Muscle layer of colon (tissue), 2 donors: ENCODE measurements at regions not wholly inside any gene's neighbourhood (a gene's known extent, or its start where the extent isn't known, plus 50 kb on each side); places are given as distances from the start of the nearest gene placed in this dataset.

Source experiments
- H3K27ac ChIP-seq: one replicate; pipeline ENCODE4 v1.7.0; 2013; ENCODE audit warnings: low read depth, mild to moderate bottlenecking, low read length, moderate library complexity
- H3K27me3 ChIP-seq, 2 donors: one replicate each; pipeline ENCODE4 v1.7.0; 2013; ENCODE audit warnings: low read length in 2 of 2, mild to moderate bottlenecking in 2 of 2; ENCODE audit not compliant: insufficient read depth in 2 of 2, control insufficient read depth in 1 of 2
- H3K36me3 ChIP-seq: one replicate; pipeline ENCODE4 v1.7.0; 2013; ENCODE audit warnings: mild to moderate bottlenecking, low read length; ENCODE audit not compliant: insufficient read depth
- H3K4me1 ChIP-seq: one replicate; pipeline ENCODE4 v1.7.0; 2013; ENCODE audit warnings: mild to moderate bottlenecking, low read length; ENCODE audit not compliant: insufficient read depth
- H3K4me3 ChIP-seq, 2 donors: one replicate each; pipeline ENCODE4 v1.7.0; 2013; ENCODE audit warnings: low read length in 2 of 2, low read depth in 1 of 2, mild to moderate bottlenecking in 1 of 2, moderate library complexity in 1 of 2
- H3K9ac ChIP-seq: one replicate; pipeline ENCODE4 v1.7.0; 2013; ENCODE audit warnings: low read length
- H3K9me3 ChIP-seq: one replicate; pipeline ENCODE4 v1.7.0; 2013; ENCODE audit warnings: mild to moderate bottlenecking, low read length
- donor health status: abdominal sarcoma.
- donor health status: Adenocarcinoma of cecum.

DNA sequence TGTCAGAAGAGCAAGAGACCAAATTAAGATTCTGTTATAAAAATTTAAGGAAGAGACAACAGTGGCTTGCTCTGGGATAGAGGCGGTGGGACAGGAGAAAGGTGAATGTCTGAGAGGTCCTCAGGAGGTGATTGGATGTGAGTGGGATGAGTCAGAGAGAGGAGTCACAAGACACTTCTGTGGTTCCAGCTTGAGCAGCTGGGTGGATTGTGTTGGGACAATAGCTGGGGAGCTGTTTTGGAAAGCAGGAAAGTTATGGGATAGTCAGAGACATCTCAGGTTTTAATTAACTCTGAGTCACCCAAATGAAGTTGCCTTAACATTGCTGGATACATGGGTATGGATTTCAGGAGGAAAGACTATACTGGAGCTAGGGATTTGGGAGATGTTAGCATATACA is 218.0 kb upstream of the TRIB2 start:
- H3K27me3 ChIP-seq: no peaks in the 10 kb centered on the region
- H3K27ac ChIP-seq: no peak overlapping the region
- no peaks in the 10 kb centered on the region for H3K36me3 ChIP-seq
- no peak overlapping the region for H3K4me3 ChIP-seq
- H3K9ac ChIP-seq: no peak overlapping the region
- H3K9me3 ChIP-seq: no peaks in the 10 kb centered on the region
- no peaks in the 10 kb centered on the region for H3K4me1 ChIP-seq

DNA sequence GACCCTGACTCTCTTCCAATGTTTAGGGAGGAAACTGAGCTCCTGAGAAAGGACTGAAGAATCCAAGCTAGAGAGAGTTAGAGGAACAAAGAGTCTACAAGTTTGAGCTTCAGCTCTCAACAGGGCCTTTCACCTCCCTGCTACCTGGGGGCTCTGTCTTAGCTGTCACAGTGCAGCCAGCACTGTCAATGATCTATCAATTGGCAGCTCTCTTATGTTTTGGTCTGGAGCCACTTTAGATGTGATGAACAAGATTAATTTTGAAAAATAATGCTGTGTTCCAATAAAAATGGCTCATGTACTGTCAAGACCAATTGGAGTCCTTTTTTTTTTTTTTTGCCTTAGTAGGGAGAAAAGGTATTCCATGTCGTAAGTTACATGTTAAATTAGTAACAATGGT is 215.8 kb upstream of the TRIB2 start:
- Histone ChIP-seq H3K9ac (no peak overlapping the region), H3K4me3 (no peak overlapping the region), H3K4me1 (no peaks in the 10 kb centered on the region), H3K27me3 (no peaks in the 10 kb centered on the region), H3K9me3 (no peaks in the 10 kb centered on the region), H3K27ac (no peak overlapping the region), H3K36me3 (no peaks in the 10 kb centered on the region)

- no peak overlapping the region for H3K27ac ChIP-seq
- H3K4me3 ChIP-seq: no peak overlapping the region
- H3K27me3 ChIP-seq: no peaks in the 10 kb centered on the region
- no peaks in the 10 kb centered on the region for H3K9me3 ChIP-seq
- H3K9ac ChIP-seq: no peak overlapping the region
- H3K36me3 ChIP-seq: no peaks in the 10 kb centered on the region
- no peaks in the 10 kb centered on the region for H3K4me1 ChIP-seq
These were observed 215.1 kb upstream of the TRIB2 start for GRCh38 chr2:12501469-12502158.

DNA sequence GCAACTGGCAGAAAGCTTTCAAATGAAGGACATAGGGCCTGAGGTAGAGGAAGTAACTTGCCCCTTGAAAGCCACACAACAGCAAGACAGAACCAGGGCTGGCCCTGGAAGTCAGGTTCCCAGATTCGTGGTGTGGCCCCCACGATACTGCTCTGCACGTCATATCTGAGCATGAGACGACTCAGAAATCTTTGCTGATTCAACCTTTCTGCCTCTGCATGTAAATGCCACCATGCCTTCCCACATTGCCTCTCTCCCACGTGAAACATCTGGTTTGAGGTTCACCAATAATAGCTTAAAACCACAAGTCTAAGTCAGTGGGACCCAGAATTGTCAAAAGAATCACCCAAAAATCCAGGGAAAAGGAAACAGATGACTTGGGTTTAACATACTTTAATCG is 214.0 kb upstream of the TRIB2 start:
- no peak overlapping the region for H3K27ac ChIP-seq
- H3K36me3 ChIP-seq: no peaks in the 10 kb centered on the region
- H3K4me1 ChIP-seq: no peaks in the 10 kb centered on the region

GRCh38 chr2:12504443-12504842 is 212.3 kb upstream of the TRIB2 start:
- Histone ChIP-seq H3K9ac (no peak overlapping the region), H3K27ac (no peak overlapping the region), H3K4me3 (no peak overlapping the region), H3K4me1 (no peaks in the 10 kb centered on the region), H3K9me3 (no peaks in the 10 kb centered on the region), H3K36me3 (no peaks in the 10 kb centered on the region), H3K27me3 (no peaks in the 10 kb centered on the region)

More for the DNA sequence above, 214.0 kb upstream of the TRIB2 start:
- Histone ChIP-seq H3K9ac (no peak overlapping the region), H3K27me3 (no peaks in the 10 kb centered on the region), H3K4me3 (no peak overlapping the region), H3K9me3 (no peaks in the 10 kb centered on the region)

- no peaks in the 10 kb centered on the region for H3K36me3 ChIP-seq
- H3K4me1 ChIP-seq: no peaks in the 10 kb centered on the region
- no peak overlapping the region for H3K27ac ChIP-seq
- H3K9me3 ChIP-seq: no peaks in the 10 kb centered on the region
- H3K9ac ChIP-seq: no peak overlapping the region
- no peak overlapping the region for H3K4me3 ChIP-seq
- no peaks in the 10 kb centered on the region for H3K27me3 ChIP-seq
These were observed 209.9 kb upstream of the TRIB2 start for GRCh38 chr2:12506846-12507245.

DNA sequence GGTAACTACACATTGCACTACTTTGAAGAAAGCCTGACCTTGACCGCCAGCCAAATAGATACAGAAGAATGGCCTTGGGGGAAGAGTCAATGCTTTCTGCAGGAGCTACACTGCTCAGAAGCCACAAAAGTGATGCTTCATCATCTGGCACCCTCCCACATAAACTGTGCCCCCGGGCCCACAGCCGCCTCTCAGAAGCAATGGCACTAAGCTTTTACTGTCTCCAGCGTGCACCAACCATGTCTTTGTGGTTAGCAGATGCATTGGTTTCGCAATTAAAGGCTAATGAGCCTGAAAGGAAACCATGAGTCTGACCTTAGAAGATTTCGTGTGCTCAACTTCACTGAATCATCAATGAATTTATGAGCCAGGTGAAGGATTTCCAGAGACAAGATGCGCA is 209.4 kb upstream of the TRIB2 start:
- H3K4me1 ChIP-seq: no peaks in the 10 kb centered on the region

GRCh38 chr2:12510070-12510469 is 206.7 kb upstream of the TRIB2 start:
- H3K4me1 ChIP-seq: no peaks in the 10 kb centered on the region
- H3K4me3 ChIP-seq: no peak overlapping the region
- no peaks in the 10 kb centered on the region for H3K9me3 ChIP-seq
- H3K36me3 ChIP-seq: no peaks in the 10 kb centered on the region
- no peak overlapping the region for H3K27ac ChIP-seq
- H3K27me3 ChIP-seq: no peaks in the 10 kb centered on the region
- no peak overlapping the region for H3K9ac ChIP-seq

More for the DNA sequence above, 209.4 kb upstream of the TRIB2 start:
- no peak overlapping the region for H3K4me3 ChIP-seq
- H3K27ac ChIP-seq: no peak overlapping the region
- no peak overlapping the region for H3K9ac ChIP-seq
- H3K9me3 ChIP-seq: no peaks in the 10 kb centered on the region
- no peaks in the 10 kb centered on the region for H3K36me3 ChIP-seq
- H3K27me3 ChIP-seq: no peaks in the 10 kb centered on the region

GRCh38 chr2:12513339-12513738 is 203.4 kb upstream of the TRIB2 start:
- Histone ChIP-seq H3K9me3 (no peaks in the 10 kb centered on the region), H3K27ac (no peak overlapping the region), H3K27me3 (no peaks in the 10 kb centered on the region), H3K4me3 (no peak overlapping the region), H3K36me3 (no peaks in the 10 kb centered on the region), H3K4me1 (no peaks in the 10 kb centered on the region), H3K9ac (no peak overlapping the region)

GRCh38 chr2:12514168-12514567 is 202.6 kb upstream of the TRIB2 start:
- Histone ChIP-seq H3K9ac (no peak overlapping the region), H3K4me1 (no peaks in the 10 kb centered on the region), H3K36me3 (no peaks in the 10 kb centered on the region), H3K4me3 (no peak overlapping the region), H3K27ac (no peak overlapping the region), H3K9me3 (no peaks in the 10 kb centered on the region), H3K27me3 (no peaks in the 10 kb centered on the region)

- Histone ChIP-seq H3K9me3 (no peaks in the 10 kb centered on the region), H3K4me1 (no peaks in the 10 kb centered on the region), H3K27me3 (no peaks in the 10 kb centered on the region), H3K4me3 (no peak overlapping the region), H3K27ac (no peak overlapping the region), H3K9ac (no peak overlapping the region), H3K36me3 (no peaks in the 10 kb centered on the region)
These were observed 201.9 kb upstream of the TRIB2 start for GRCh38 chr2:12514631-12515437.

DNA sequence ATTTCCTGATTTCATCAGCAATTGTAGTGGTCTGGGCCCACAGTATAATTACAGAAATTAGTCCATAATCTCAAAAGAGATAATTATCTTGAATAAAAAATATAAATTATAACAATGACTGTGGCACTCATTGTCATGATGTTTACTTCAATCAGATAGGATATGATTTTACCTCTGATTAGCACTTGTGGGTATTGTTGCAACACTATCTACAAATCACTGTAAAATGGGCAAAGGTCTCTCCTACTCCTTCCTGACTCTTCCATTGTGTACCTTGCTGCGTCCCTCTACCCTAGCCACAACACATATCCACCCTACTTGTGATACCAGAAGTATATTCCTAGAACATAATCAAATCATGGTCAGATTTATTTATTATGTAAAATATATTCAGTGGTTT is 200.9 kb upstream of the TRIB2 start:
- no peaks in the 10 kb centered on the region for H3K9me3 ChIP-seq

More for the DNA sequence above, 200.9 kb upstream of the TRIB2 start:
- no peaks in the 10 kb centered on the region for H3K36me3 ChIP-seq
- H3K4me1 ChIP-seq: no peaks in the 10 kb centered on the region
- H3K27me3 ChIP-seq: no peaks in the 10 kb centered on the region
- no peak overlapping the region for H3K4me3 ChIP-seq
- no peak overlapping the region for H3K9ac ChIP-seq
- no peak overlapping the region for H3K27ac ChIP-seq
